ENCODE measurements at regions not wholly inside any gene's neighbourhood (a gene's known extent, or its start where the extent isn't known, plus 50 kb on each side); places are given as distances from the start of the nearest gene placed in this dataset.
"Not testable (repeated sequence)": the region's sequence is repeated elsewhere in the genome, so short reads cannot be mapped to it uniquely, and the experiment has no call there.

- in situ Hi-C loops (cut with HindIII; ENCODE audit: low pct_unique_long_range_greater_than_20kb, low sequenced_read_pairs), result no loop called here
Measured at GRCh38 chr4:20196476-20196875, 55.2 kb upstream of the SLIT2 start.

GRCh38 chr4:20195071-20195885 lies 56.4 kb upstream of the SLIT2 start:
- in situ Hi-C loops (cut with HindIII; ENCODE audit: low pct_unique_long_range_greater_than_20kb, low sequenced_read_pairs), result no loop called here
- DNase-seq (ENCODE audit: low read depth, low spot score), result no peak

More at GRCh38 chr4:20196476-20196875, 55.2 kb upstream of the SLIT2 start:
- DNase-seq (ENCODE audit: low read depth, low spot score), result no peak

- no peak for DNase-seq (ENCODE audit: low read depth, low spot score)
- in situ Hi-C loops (cut with HindIII; ENCODE audit: low pct_unique_long_range_greater_than_20kb, low sequenced_read_pairs), result no loop called here
Measured at GRCh38 chr4:20194123-20195013, 57.3 kb upstream of the SLIT2 start.

GRCh38 chr4:20193141-20193936 lies 58.4 kb upstream of the SLIT2 start:
- DNase-seq (ENCODE audit: low read depth, low spot score), result no peak
- in situ Hi-C loops (cut with HindIII; ENCODE audit: low pct_unique_long_range_greater_than_20kb, low sequenced_read_pairs), result no loop called here

GRCh38 chr4:20192736-20193135 lies 59.0 kb upstream of the SLIT2 start:
- in situ Hi-C loops (cut with HindIII; ENCODE audit: low pct_unique_long_range_greater_than_20kb, low sequenced_read_pairs), result no loop called here
- no peak for DNase-seq (ENCODE audit: low read depth, low spot score)

GRCh38 chr4:20185103-20185502 lies 66.6 kb upstream of the SLIT2 start:
- DNase-seq (ENCODE audit: low read depth, low spot score), result no peak
- in situ Hi-C loops (cut with HindIII; ENCODE audit: low pct_unique_long_range_greater_than_20kb, low sequenced_read_pairs), result no loop called here

- in situ Hi-C loops (cut with HindIII; ENCODE audit: low pct_unique_long_range_greater_than_20kb, low sequenced_read_pairs); DNase-seq (ENCODE audit: low read depth, low spot score): not testable (repeated sequence)
Measured at GRCh38 chr4:20183131-20183530, 68.6 kb upstream of the SLIT2 start.

- in situ Hi-C loops (cut with HindIII; ENCODE audit: low pct_unique_long_range_greater_than_20kb, low sequenced_read_pairs), result no loop called here
- DNase-seq (ENCODE audit: low read depth, low spot score), result no peak
Measured at GRCh38 chr4:20181926-20182325, 69.8 kb upstream of the SLIT2 start.

- in situ Hi-C loops (cut with HindIII; ENCODE audit: low pct_unique_long_range_greater_than_20kb, low sequenced_read_pairs), result no loop called here
- DNase-seq (ENCODE audit: low read depth, low spot score), result no peak
Measured at GRCh38 chr4:20180509-20180908, 71.2 kb upstream of the SLIT2 start.

GRCh38 chr4:20178902-20179576 lies 72.7 kb upstream of the SLIT2 start:
- no peak for DNase-seq (ENCODE audit: low read depth, low spot score)
- in situ Hi-C loops (cut with HindIII; ENCODE audit: low pct_unique_long_range_greater_than_20kb, low sequenced_read_pairs), result no loop called here

GRCh38 chr4:20176881-20177280 lies 74.8 kb upstream of the SLIT2 start:
- in situ Hi-C loops (cut with HindIII; ENCODE audit: low pct_unique_long_range_greater_than_20kb, low sequenced_read_pairs), result no loop called here
- DNase-seq (ENCODE audit: low read depth, low spot score), result no peak

GRCh38 chr4:20172070-20172760 lies 79.5 kb upstream of the SLIT2 start:
- no peak for DNase-seq (ENCODE audit: low read depth, low spot score)
- in situ Hi-C loops (cut with HindIII; ENCODE audit: low pct_unique_long_range_greater_than_20kb, low sequenced_read_pairs), result no loop called here

GRCh38 chr4:20166544-20166943 lies 85.2 kb upstream of the SLIT2 start:
- in situ Hi-C loops (cut with HindIII; ENCODE audit: low pct_unique_long_range_greater_than_20kb, low sequenced_read_pairs), result no loop called here
- DNase-seq (ENCODE audit: low read depth, low spot score), result no peak

GRCh38 chr4:20159516-20159915 lies 92.2 kb upstream of the SLIT2 start:
- in situ Hi-C loops (cut with HindIII; ENCODE audit: low pct_unique_long_range_greater_than_20kb, low sequenced_read_pairs), result no loop called here
- no peak for DNase-seq (ENCODE audit: low read depth, low spot score)

GRCh38 chr4:20158195-20158594 lies 93.5 kb upstream of the SLIT2 start:
- in situ Hi-C loops (cut with HindIII; ENCODE audit: low pct_unique_long_range_greater_than_20kb, low sequenced_read_pairs), result no loop called here
- DNase-seq (ENCODE audit: low read depth, low spot score), result no peak

GRCh38 chr4:20151436-20151835 lies 100.3 kb upstream of the SLIT2 start:
- DNase-seq (ENCODE audit: low read depth, low spot score), result no peak
- in situ Hi-C loops (cut with HindIII; ENCODE audit: low pct_unique_long_range_greater_than_20kb, low sequenced_read_pairs), result no loop called here

- DNase-seq (ENCODE audit: low read depth, low spot score); in situ Hi-C loops (cut with HindIII; ENCODE audit: low pct_unique_long_range_greater_than_20kb, low sequenced_read_pairs): not testable (repeated sequence)
Measured at GRCh38 chr4:20149143-20149542, 102.6 kb upstream of the SLIT2 start.

All from SK-MEL-5 (cell line).